H9 (cell line): ENCODE measurements at regions not wholly inside any gene's neighbourhood (a gene's known extent, or its start where the extent isn't known, plus 50 kb on each side); places are given as distances from the start of the nearest gene placed in this dataset.

Experiments
- DNase-seq: peaks from one replicate; pipeline ENCODE4 v3.0.0-alpha.2; 2017
- H2AFZ ChIP-seq: one replicate; pipeline ENCODE4 v1.6.1; 2013; ENCODE audit warnings: mild to moderate bottlenecking, low read length, control low read depth, moderate library complexity
- H2AK5ac ChIP-seq: 2 replicates; pipeline ENCODE4 v1.6.1; 2013; ENCODE audit warnings: low read length, control low read depth, mixed read lengths; ENCODE audit not compliant: insufficient read length
- H2BK120ac ChIP-seq: one replicate; pipeline ENCODE4 v1.6.1; 2013; ENCODE audit warnings: low read depth, mild to moderate bottlenecking, low read length, control low read depth, inconsistent platforms; ENCODE audit not compliant: poor library complexity, severe bottlenecking
- H2BK12ac ChIP-seq: 2 replicates; pipeline ENCODE4 v1.6.1; 2013; ENCODE audit warnings: low read length, control low read depth, mixed read lengths, low read depth; ENCODE audit not compliant: insufficient read length
- H2BK15ac ChIP-seq: 2 replicates; pipeline ENCODE4 v1.6.1; 2013; ENCODE audit warnings: low read depth, low read length, control low read depth
- H2BK20ac ChIP-seq: one replicate; pipeline ENCODE4 v1.6.1; 2013; ENCODE audit warnings: low read depth, mild to moderate bottlenecking, low read length, control low read depth, inconsistent platforms; ENCODE audit not compliant: poor library complexity, severe bottlenecking
- H2BK5ac ChIP-seq: 2 replicates; pipeline ENCODE4 v1.6.1; 2013; ENCODE audit warnings: low read length, control low read depth, mixed read lengths; ENCODE audit not compliant: insufficient read length
- H3K14ac ChIP-seq: 2 replicates; pipeline ENCODE4 v1.6.1; 2013; ENCODE audit warnings: low read length, control low read depth; ENCODE audit not compliant: insufficient read depth
- H3K18ac ChIP-seq: 2 replicates; pipeline ENCODE4 v1.6.1; 2013; ENCODE audit warnings: low read depth, mild to moderate bottlenecking, mixed read lengths, low read length, control low read depth; ENCODE audit not compliant: insufficient read length
- H3K23ac ChIP-seq: 2 replicates; pipeline ENCODE4 v1.6.1; 2013; ENCODE audit warnings: low read length, control low read depth, mixed read lengths, low read depth; ENCODE audit not compliant: insufficient read length
- H3K23me2 ChIP-seq: 2 replicates; pipeline ENCODE4 v1.6.1; 2013; ENCODE audit warnings: low read depth, mild to moderate bottlenecking, mixed read lengths, low read length, control low read depth; ENCODE audit not compliant: insufficient read length, poor library complexity, severe bottlenecking
- H3K27ac ChIP-seq: 2 replicates; pipeline ENCODE4 v1.5.1; 2013; ENCODE audit warnings: low read length, control low read depth, mixed read lengths, low read depth; ENCODE audit not compliant: insufficient read length
- H3K27me3 ChIP-seq: 2 replicates; pipeline ENCODE4 v1.6.1; 2013; ENCODE audit warnings: low read length, control low read depth, inconsistent platforms; ENCODE audit not compliant: insufficient read depth
- H3K4ac ChIP-seq: 2 replicates; pipeline ENCODE4 v1.6.1; 2013; ENCODE audit warnings: low read depth, mild to moderate bottlenecking, control low read depth, inconsistent platforms, low read length, moderate library complexity
- H3K4me1 ChIP-seq: 2 replicates; pipeline ENCODE4 v1.6.1; 2013; ENCODE audit warnings: low read length, control low read depth, inconsistent platforms; ENCODE audit not compliant: insufficient read depth
- H3K4me2 ChIP-seq: 2 replicates; pipeline ENCODE4 v1.6.1; 2013; ENCODE audit warnings: low read length, control low read depth, mixed read lengths; ENCODE audit not compliant: insufficient read length, insufficient read depth
- H3K56ac ChIP-seq: 2 replicates; pipeline ENCODE4 v1.6.1; 2013; ENCODE audit warnings: low read depth, mild to moderate bottlenecking, mixed read lengths, low read length, control low read depth; ENCODE audit not compliant: insufficient read length
- H3K79me1 ChIP-seq: 2 replicates; pipeline ENCODE4 v1.6.1; 2013; ENCODE audit warnings: low read depth, mild to moderate bottlenecking, moderate library complexity, low read length, control low read depth, inconsistent platforms; ENCODE audit not compliant: insufficient read depth, poor library complexity, severe bottlenecking
- H3K79me2 ChIP-seq: 2 replicates; pipeline ENCODE4 v1.6.1; 2013; ENCODE audit warnings: low read length, control low read depth, inconsistent platforms; ENCODE audit not compliant: insufficient read depth
- H3K9ac ChIP-seq: 2 replicates; pipeline ENCODE4 v1.6.1; 2013; ENCODE audit warnings: low read length, control low read depth, mixed read lengths; ENCODE audit not compliant: insufficient read length; ENCODE audit errors: extremely low read depth
- H3K9me3 ChIP-seq: one replicate; pipeline ENCODE4 v1.6.1; 2013; ENCODE audit warnings: low read depth, low read length, inconsistent platforms; ENCODE audit not compliant: control insufficient read depth
- H3T11ph ChIP-seq: one replicate; pipeline ENCODE4 v1.6.1; 2013; ENCODE audit warnings: mild to moderate bottlenecking, low read length, control low read depth, inconsistent platforms
- H4K20me1 ChIP-seq: one replicate; pipeline ENCODE4 v1.6.1; 2013; ENCODE audit not compliant: control insufficient read depth, insufficient read length, insufficient read depth
- H4K5ac ChIP-seq: 2 replicates; pipeline ENCODE4 v1.6.1; 2013; ENCODE audit warnings: low read depth, mild to moderate bottlenecking, mixed read lengths, low read length, control low read depth; ENCODE audit not compliant: insufficient read length
- H4K8ac ChIP-seq: replicated peaks from 2 replicates; pipeline ENCODE4 v1.6.1; 2013; ENCODE audit warnings: low read length, control low read depth, mixed read lengths, low read depth; ENCODE audit not compliant: insufficient read length
- H4K91ac ChIP-seq: 2 replicates; pipeline ENCODE4 v1.6.1; 2013; ENCODE audit warnings: low read depth, mild to moderate bottlenecking, moderate library complexity, mixed read lengths, low read length, control low read depth; ENCODE audit not compliant: insufficient read length
- H3K27ac Mint-ChIP-seq, 3 experiments: 2 replicates in 2 of 3; 3 replicates in 1 of 3; pipeline ENCODE4 v1.8.0; 2020 to 2021; ENCODE audit warnings: mixed read lengths in 3 of 3, mild to moderate bottlenecking in 1 of 3, moderate library complexity in 1 of 3
- H3K27me3 Mint-ChIP-seq: 2 replicates; pipeline ENCODE4 v1.8.0; 2021; ENCODE audit warnings: low read depth, mild to moderate bottlenecking, moderate library complexity, mixed read lengths
- H3K36me3 Mint-ChIP-seq, 3 experiments: 2 replicates in 2 of 3; 3 replicates in 1 of 3; pipeline ENCODE4 v1.8.0; 2020 to 2021; ENCODE audit warnings: low read depth in 3 of 3, mixed read lengths in 3 of 3; ENCODE audit not compliant: insufficient read depth in 1 of 3
- H3K4me1 Mint-ChIP-seq, 2 experiments: 2 replicates each; pipeline ENCODE4 v1.8.0; 2020; ENCODE audit warnings: mixed read lengths in 2 of 2
- H3K4me3 Mint-ChIP-seq, 2 experiments: 2 replicates in 1 of 2; 3 replicates in 1 of 2; pipeline ENCODE4 v1.8.0; 2020 to 2021; ENCODE audit warnings: mild to moderate bottlenecking in 2 of 2, mixed read lengths in 2 of 2, moderate library complexity in 1 of 2
- H3K9me3 Mint-ChIP-seq, 2 experiments: 2 replicates in 1 of 2; 3 replicates in 1 of 2; pipeline ENCODE4 v1.8.0; 2020; ENCODE audit warnings: mild to moderate bottlenecking in 2 of 2, mixed read lengths in 2 of 2, moderate library complexity in 1 of 2
- CTCF ChIP-seq: fragments of 200-600 bp; sonication (generic); conservative IDR thresholded peaks from 3 replicates; pipeline ENCODE4 v1.8.0; 2021; ENCODE audit warnings: antibody characterized with exemption, mild to moderate bottlenecking
- WGBS: extraction: QIAGEN DNeasy Blood & Tissue Kit; methylation state at CpG from one replicate; pipeline ENCODE4 v1.1.7; 2013; ENCODE audit warnings: missing lambda C conversion rate, low lambda C conversion rate, mixed read lengths; ENCODE audit not compliant: insufficient read length; ENCODE audit errors: extremely low coverage; 5-methylcytosine and 5-hydroxymethylcytosine counted together

DNA sequence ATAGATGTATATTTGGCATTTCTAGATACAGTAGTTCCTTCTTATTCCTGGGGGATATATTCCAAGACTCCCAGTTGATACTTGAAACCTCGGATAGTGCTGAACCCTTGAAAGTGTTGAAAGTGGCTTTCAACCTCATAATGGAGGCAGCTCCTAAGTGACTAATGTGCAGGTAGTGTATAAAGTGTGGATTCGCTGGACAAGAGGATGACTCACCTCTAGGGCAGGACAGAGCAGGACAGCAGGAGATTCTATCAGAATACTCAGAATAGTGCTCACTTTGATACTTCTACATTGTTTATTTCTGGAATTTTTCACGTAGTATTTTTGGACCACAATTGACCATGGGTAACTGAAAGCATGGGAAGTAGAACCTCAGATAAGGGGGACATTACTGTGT lies 1138.9 kb upstream of the WWC1 start:
- Histone ChIP-seq H3K56ac (no peak overlapping the region), H3K79me1 (no peaks in the 10 kb centered on the region), H4K5ac (no peak overlapping the region), H2BK12ac (no peak overlapping the region), H4K91ac (no peak overlapping the region), H2BK120ac (no peak overlapping the region), H2BK5ac (no peak overlapping the region), H3T11ph (no peak overlapping the region), H3K9ac (no peak overlapping the region), H3K18ac (no peak overlapping the region), H4K8ac (no peak overlapping the region), H2AFZ (no peak overlapping the region), H2BK20ac (no peak overlapping the region), H4K20me1 (no peaks in the 10 kb centered on the region), H3K23ac (no peak overlapping the region), H2AK5ac (no peak overlapping the region), H3K23me2 (no peaks in the 10 kb centered on the region), H3K79me2 (no peaks in the 10 kb centered on the region), H3K9me3 (no peaks in the 10 kb centered on the region), H3K14ac (no peak overlapping the region), H3K4ac (no peak overlapping the region), H3K27ac (no peak overlapping the region), H2BK15ac (no peak overlapping the region), H3K4me2 (no peak overlapping the region), H3K4me1 (peaks cover 5% of the 10 kb centered on the region; the same call in 1 of the 2 replicates), H3K27me3 (no peaks in the 10 kb centered on the region)
- Mint-ChIP-seq H3K4me1 (peaks cover 15 to 18% of the 10 kb centered on the region in 2 experiments), H3K27ac (no peak overlapping the region), H3K9me3 (no peaks in the 10 kb centered on the region), H3K36me3 (no peaks in the 10 kb centered on the region), H3K4me3 (no peak overlapping the region), H3K27me3 (no peaks in the 10 kb centered on the region)
- TF ChIP-seq CTCF = no peak
- WGBS = no CpG with 5 or more reads among the region's 3 CpGs
- DNase-seq = no peak
